Heart left ventricle (tissue), 16 donors: ENCODE measurements at regions not wholly inside any gene's neighbourhood (a gene's known extent, or its start where the extent isn't known, plus 50 kb on each side); places are given as distances from the start of the nearest gene placed in this dataset.

ENCODE experiments used
- ATAC-seq, 4 donors: fragments of 200-7000 bp; cut with Tn5 transposase; one replicate each; pipeline ENCODE4 v1.9.1; 2020 to 2022; ENCODE audit warnings: moderate library complexity in 4 of 4, mild to moderate bottlenecking in 3 of 4, moderate number of reproducible peaks in 1 of 4
- DNase-seq, 5 donors: peaks; one replicate each; pipeline ENCODE4 v3.0.0-alpha.2; 2020
- H3K27ac ChIP-seq, 12 donors: fragments of 200-600 bp; sonication (generic) in 4 of 12; one replicate each; pipeline versions ENCODE4 v1.5.0 to v1.8.0; 2016 to 2022; ENCODE audit warnings: mild to moderate bottlenecking in 2 of 12
- H3K27me3 ChIP-seq, 9 donors: fragments of 200-600 bp; sonication (generic) in 2 of 9; one replicate each; pipeline versions ENCODE4 v1.5.1 to v1.8.0; 2016 to 2022; ENCODE audit warnings: mild to moderate bottlenecking in 3 of 9
- H3K36me3 ChIP-seq, 9 donors: fragments of 200-600 bp; sonication (generic) in 2 of 9; one replicate each; pipeline versions ENCODE4 v1.5.0 to v1.8.0; 2018 to 2022; ENCODE audit warnings: mild to moderate bottlenecking in 2 of 9
- H3K4me1 ChIP-seq, 12 donors: fragments of 200-600 bp; sonication (generic) in 4 of 12; one replicate each; pipeline versions ENCODE4 v1.5.0 to v1.8.0; 2016 to 2022; ENCODE audit warnings: mild to moderate bottlenecking in 3 of 12
- H3K4me3 ChIP-seq, 12 donors: fragments of 200-600 bp; sonication (generic) in 4 of 12; one replicate each; pipeline versions ENCODE4 v1.5.0 to v1.8.0; 2017 to 2022; ENCODE audit warnings: mild to moderate bottlenecking in 9 of 12, moderate library complexity in 4 of 12
- H3K9me3 ChIP-seq, 12 donors: fragments of 200-600 bp; sonication (generic) in 4 of 12; one replicate each; pipeline versions ENCODE4 v1.5.0 to v1.8.0; 2016 to 2022; ENCODE audit warnings: mild to moderate bottlenecking in 1 of 12
- CTCF ChIP-seq, 12 donors: fragments of 200-600 bp; sonication (generic) in 4 of 12; IDR thresholded peaks; one replicate each; pipeline versions ENCODE4 v1.5.0 to v1.8.0; 2018 to 2022; ENCODE audit warnings: antibody characterized with exemption in 12 of 12, mild to moderate bottlenecking in 5 of 12
- POLR2A ChIP-seq, 2 donors: fragments of 450-650 bp; IDR thresholded peaks; one replicate each; pipeline ENCODE4 v1.6.1; 2017; ENCODE audit warnings: antibody characterized with exemption in 2 of 2, mild to moderate bottlenecking in 2 of 2, moderate library complexity in 2 of 2
- WGBS, 4 donors: extraction: QIAGEN DNeasy Blood & Tissue Kit in 2 of 4; methylation state at CpG; one replicate each; pipeline versions ENCODE4 v1.1.5 to v1.1.7; 2013 to 2018; 5-methylcytosine and 5-hydroxymethylcytosine counted together
- intact Hi-C, 10 donors: fragments of 100-400 bp; cut with DNase I; formaldehyde crosslinking; loops; one replicate each; pipeline versions ENCODE4 v1.11.1 to v1.14.2; 2022
- donor health status: ischemic (EF 13 %, LVEDD 7.1; RV severe dilation, severe dysfunction).
- donor health status: healthy with polysubstance abuse.
- donor health status: DM: no; HTN: yes; CAD: no.
- donor health status: DM: no; HTN: no; CAD: no.
- donor health status: ischemic (EF 25% LVEDD 6.9; RV normal size, moderate dysfunction).
- donor health status: ischemic (EF 25% LVEDD 5.7; RV mildly dilated, moderate dysfunction).
- donor health status: healthy.
- donor health status: DM: yes; HTN: yes; CAD: no.
- donor health status: ischemic (EF 35%, LVEDD 5.7; RV mildly dilated, moderate dysfunction).
- donor health status: nonischemic (EF 11% LVEDD 7.7; RV severe dilation, severe dysfunction).
- donor health status: DM: yes; HTN: yes; CAD: no.
- donor health status: PGD.
- donor health status: ischemic (EF 29% LVEDD 5.4; RV normal size, mild dysfunction).
- donor health status: nonischemic (EF 23%, LVEDD 6.1; RV moderate dilation, normal function).

- Histone ChIP-seq H3K27ac (no peak overlapping the region), H3K27me3 (no peaks in the 10 kb centered on the region), H3K4me3 (no peak overlapping the region), H3K9me3 (no peaks in the 10 kb centered on the region), H3K4me1 (no peaks in the 10 kb centered on the region), H3K36me3 (no peaks in the 10 kb centered on the region)
- intact Hi-C loops, result no loop called here
- ATAC-seq (no peak), DNase-seq (no peak)
- WGBS, 4 donors, result 69 to 75% (median 72%) methylated on average over 2 of the region's 2 CpGs
- TF ChIP-seq CTCF (IDR thresholded peaks at IDR 0.05) (no peak), POLR2A (IDR thresholded peaks at IDR 0.05) (no peak)
These were observed 1531.8 kb downstream of the PCDH7 start for GRCh38 chr4:32251926-32252325.

GRCh38 chr4:32254216-32254615 lies 1534.0 kb downstream of the PCDH7 start:
- Histone ChIP-seq H3K9me3 (no peaks in the 10 kb centered on the region), H3K27ac (no peak overlapping the region), H3K4me1 (no peaks in the 10 kb centered on the region), H3K4me3 (no peak overlapping the region), H3K36me3 (no peaks in the 10 kb centered on the region), H3K27me3 (no peaks in the 10 kb centered on the region)
- WGBS, 4 donors, result 37 to 60% (median 56%) methylated on average over 3 of the region's 3 CpGs
- intact Hi-C loops, result no loop called here
- ATAC-seq, result no peak
- TF ChIP-seq CTCF (IDR thresholded peaks at IDR 0.05), result no peak
- TF ChIP-seq POLR2A (IDR thresholded peaks at IDR 0.05), result no peak
- no peak for DNase-seq

- Histone ChIP-seq H3K27ac (no peak overlapping the region), H3K27me3 (no peaks in the 10 kb centered on the region), H3K9me3 (no peaks in the 10 kb centered on the region), H3K36me3 (no peaks in the 10 kb centered on the region), H3K4me3 (no peak overlapping the region), H3K4me1 (no peaks in the 10 kb centered on the region)
- TF ChIP-seq CTCF (IDR thresholded peaks at IDR 0.05), result no peak
- no peak for TF ChIP-seq POLR2A (IDR thresholded peaks at IDR 0.05)
- intact Hi-C loops, result no loop called here
- 57 to 73% (median 61%) methylated on average over 2 of the region's 2 CpGs for WGBS, 4 donors
- DNase-seq (no peak), ATAC-seq (no peak)
These were observed 1538.8 kb downstream of the PCDH7 start for GRCh38 chr4:32258986-32259385.

GRCh38 chr4:32261196-32261595 lies 1541.0 kb downstream of the PCDH7 start:
- intact Hi-C loops, result no loop called here
- H3K36me3 ChIP-seq, result no peaks in the 10 kb centered on the region
- 81 to 84% (median 82%) methylated on average over 9 of the region's 9 CpGs for WGBS, 4 donors
- no peak overlapping the region for H3K4me3 ChIP-seq
- H3K27me3 ChIP-seq, result no peaks in the 10 kb centered on the region
- DNase-seq, result no peak
- H3K4me1 ChIP-seq, result no peaks in the 10 kb centered on the region
- TF ChIP-seq CTCF (IDR thresholded peaks at IDR 0.05) (no peak), POLR2A (IDR thresholded peaks at IDR 0.05) (no peak)
- no peak overlapping the region for H3K27ac ChIP-seq
- no peak for ATAC-seq
- H3K9me3 ChIP-seq, result no peaks in the 10 kb centered on the region
